Parathyroid adenoma (tissue), 2 donors: ENCODE measurements at regions not wholly inside any gene's neighbourhood (a gene's known extent, or its start where the extent isn't known, plus 50 kb on each side); places are given as distances from the start of the nearest gene placed in this dataset.
"Not testable (repeated sequence)": the region's sequence is repeated elsewhere in the genome, so short reads cannot be mapped to it uniquely, and the experiment has no call there.

ENCODE experiments used
- H2AFZ ChIP-seq: fragments of 300-600 bp; sonication (generic); one replicate; pipeline ENCODE4 v1.7.0; 2017; ENCODE audit warnings: antibody characterized with exemption, mild to moderate bottlenecking
- H3K27ac ChIP-seq: fragments of 300-600 bp; sonication (generic); one replicate; pipeline ENCODE4 v1.7.0; 2017
- H3K27me3 ChIP-seq: fragments of 300-600 bp; sonication (generic); one replicate; pipeline ENCODE4 v1.7.0; 2017; ENCODE audit warnings: low read length; ENCODE audit not compliant: control insufficient read depth, insufficient read depth
- H3K36me3 ChIP-seq: fragments of 300-600 bp; sonication (generic); one replicate; pipeline ENCODE4 v1.7.0; 2017; ENCODE audit warnings: low read length; ENCODE audit not compliant: control insufficient read depth, insufficient read depth
- H3K4me1 ChIP-seq: fragments of 300-600 bp; sonication (generic); one replicate; pipeline ENCODE4 v1.7.0; 2017; ENCODE audit warnings: control low read depth
- H3K4me2 ChIP-seq: fragments of 300-600 bp; sonication (generic); one replicate; pipeline ENCODE4 v1.7.0; 2017; ENCODE audit warnings: low read length
- H3K4me3 ChIP-seq: fragments of 300-600 bp; sonication (generic); one replicate; pipeline ENCODE4 v1.7.0; 2017; ENCODE audit warnings: low read depth, low read length
- H3K79me2 ChIP-seq: fragments of 300-600 bp; sonication (generic); one replicate; pipeline ENCODE4 v1.7.0; 2017; ENCODE audit warnings: control low read depth
- H3K9ac ChIP-seq: fragments of 300-600 bp; sonication (generic); one replicate; pipeline ENCODE4 v1.7.0; 2017; ENCODE audit warnings: mild to moderate bottlenecking
- H3K9me3 ChIP-seq: fragments of 300-600 bp; sonication (generic); one replicate; pipeline ENCODE4 v1.7.0; 2017; ENCODE audit warnings: low read length; ENCODE audit not compliant: control insufficient read depth
- CTCF ChIP-seq: fragments of 300-600 bp; sonication (generic); IDR thresholded peaks from one replicate; pipeline ENCODE4 v1.7.0; 2017; ENCODE audit warnings: antibody characterized with exemption, mild to moderate bottlenecking
- donor health status: primary hyperparathyroidism.

DNA sequence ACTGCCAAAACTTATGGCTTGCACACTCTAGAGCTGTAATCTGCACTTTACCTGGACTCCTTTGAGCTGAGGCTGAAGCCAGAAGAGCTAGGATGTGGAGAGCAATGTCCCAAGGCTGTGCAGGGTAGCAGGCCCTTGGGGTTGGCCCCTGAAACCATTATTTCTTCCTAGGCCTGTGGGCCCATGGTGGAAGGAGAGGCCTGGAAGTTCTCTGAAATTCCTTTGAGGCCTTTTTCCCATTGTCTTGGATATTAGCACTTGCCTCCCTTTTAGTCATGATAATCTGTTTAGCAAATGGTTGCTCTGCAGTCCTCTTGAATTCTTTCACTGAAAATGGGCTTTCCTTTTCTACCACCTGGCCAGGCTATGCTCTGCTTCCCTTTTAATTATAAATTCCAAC, 102.0 kb upstream of the SGO1 start:
- no peak overlapping the region for H3K27ac ChIP-seq
- no peak overlapping the region for H3K4me3 ChIP-seq
- no peaks in the 10 kb centered on the region for H3K9me3 ChIP-seq
- H3K9ac ChIP-seq: no peak overlapping the region
- no peak overlapping the region for H3K4me2 ChIP-seq
- no peaks in the 10 kb centered on the region for H3K27me3 ChIP-seq
- no peaks in the 10 kb centered on the region for H3K36me3 ChIP-seq
- no peak overlapping the region for H2AFZ ChIP-seq
- H3K4me1 ChIP-seq: no peaks in the 10 kb centered on the region
- H3K79me2 ChIP-seq: no peaks in the 10 kb centered on the region
- no peak for TF ChIP-seq CTCF

DNA sequence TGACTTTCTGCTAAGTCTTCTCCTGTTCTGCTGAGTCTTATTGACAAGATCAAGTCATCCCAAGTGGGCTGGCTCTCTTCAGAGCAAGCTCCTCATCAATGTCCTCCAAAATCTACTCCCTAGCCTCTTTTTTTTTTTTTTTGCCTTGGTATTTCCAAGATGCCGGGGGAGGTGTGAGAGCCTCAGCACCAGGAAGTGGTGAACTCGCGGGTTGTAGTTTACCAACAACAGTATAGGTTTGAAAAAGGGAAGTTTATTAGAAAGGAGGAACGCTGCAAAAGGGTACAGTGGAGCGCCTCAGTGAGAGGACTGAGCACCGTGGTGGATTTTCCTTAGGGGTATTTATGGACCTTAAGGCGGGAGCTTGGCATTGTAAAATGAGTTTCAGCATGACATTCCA, 94.3 kb upstream of the SGO1 start:
- Histone ChIP-seq H3K27ac (no peak overlapping the region), H3K79me2 (no peaks in the 10 kb centered on the region), H3K36me3 (no peaks in the 10 kb centered on the region), H2AFZ (no peak overlapping the region), H3K9me3 (no peaks in the 10 kb centered on the region), H3K4me1 (no peaks in the 10 kb centered on the region), H3K4me3 (no peak overlapping the region), H3K9ac (no peak overlapping the region), H3K27me3 (no peaks in the 10 kb centered on the region), H3K4me2 (no peak overlapping the region)
- no peak for TF ChIP-seq CTCF

DNA sequence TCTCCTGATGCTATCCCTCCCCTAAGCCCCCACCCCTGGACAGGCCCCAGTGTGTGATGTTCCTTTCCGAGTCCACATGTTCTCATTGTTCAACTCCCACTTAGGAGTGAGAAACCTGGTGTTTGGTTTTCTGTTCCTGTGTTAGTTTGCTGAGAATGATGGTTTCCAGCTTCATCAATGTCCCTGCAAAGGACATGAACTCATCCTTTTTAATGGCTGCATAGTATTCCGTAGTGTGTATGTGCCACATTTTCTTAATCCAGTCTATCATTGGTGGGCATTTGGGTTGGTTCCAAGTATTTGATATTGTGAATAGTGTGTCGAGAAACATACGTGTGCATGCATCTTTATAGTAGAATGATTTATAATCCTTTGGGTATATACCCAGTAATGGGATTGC, 80.0 kb upstream of the SGO1 start:
- not testable (repeated sequence) for H3K27ac ChIP-seq, H3K4me3 ChIP-seq, H3K36me3 ChIP-seq, H3K9ac ChIP-seq, H3K79me2 ChIP-seq, H3K4me2 ChIP-seq, H3K27me3 ChIP-seq, H2AFZ ChIP-seq, H3K9me3 ChIP-seq, H3K4me1 ChIP-seq

GRCh38 chr3:20264900-20265567, 79.0 kb upstream of the SGO1 start:
- H3K4me2 ChIP-seq: no peak overlapping the region
- H3K79me2 ChIP-seq: no peaks in the 10 kb centered on the region
- H3K9ac ChIP-seq: no peak overlapping the region
- H3K4me1 ChIP-seq: no peaks in the 10 kb centered on the region
- no peak overlapping the region for H3K27ac ChIP-seq
- no peaks in the 10 kb centered on the region for H3K27me3 ChIP-seq
- TF ChIP-seq CTCF: no peak
- no peaks in the 10 kb centered on the region for H3K9me3 ChIP-seq
- H3K4me3 ChIP-seq: no peak overlapping the region
- H2AFZ ChIP-seq: no peak overlapping the region
- H3K36me3 ChIP-seq: no peaks in the 10 kb centered on the region

GRCh38 chr3:20258371-20258770, 72.4 kb upstream of the SGO1 start:
- Histone ChIP-seq H3K9ac (no peak overlapping the region), H3K9me3 (no peaks in the 10 kb centered on the region), H2AFZ (no peak overlapping the region), H3K4me2 (no peak overlapping the region), H3K36me3 (peaks cover 4% of the 10 kb centered on the region), H3K4me3 (no peak overlapping the region), H3K4me1 (no peaks in the 10 kb centered on the region), H3K27me3 (no peaks in the 10 kb centered on the region), H3K27ac (no peak overlapping the region), H3K79me2 (no peaks in the 10 kb centered on the region)
- no peak for TF ChIP-seq CTCF
